HL-60 (cell line): ENCODE measurements at regions not wholly inside any gene's neighbourhood (a gene's known extent, or its start where the extent isn't known, plus 50 kb on each side); places are given as distances from the start of the nearest gene placed in this dataset.

Experiments used
- DNase-seq, 2 experiments: peaks; one replicate each; pipeline ENCODE4 v3.0.0-alpha.2; 2010 to 2020; ENCODE audit warnings: low read depth in 1 of 2, low spot score in 1 of 2
- H3K27ac ChIP-seq: fragments of 250-450 bp; sonication (Bioruptor Pico); replicated peaks from 2 replicates; pipeline ENCODE4 v1.5.1; 2020; ENCODE audit warnings: mild to moderate bottlenecking, moderate library complexity
- H3K27me3 ChIP-seq: fragments of 250-450 bp; sonication (Bioruptor Pico); 2 replicates; pipeline ENCODE4 v1.5.1; 2021; ENCODE audit warnings: mild to moderate bottlenecking, moderate library complexity; ENCODE audit not compliant: insufficient read depth, poor library complexity, severe bottlenecking
- H3K4me3 ChIP-seq: replicated peaks from 2 replicates; pipeline ENCODE4 v1.5.1; 2011; ENCODE audit warnings: mild to moderate bottlenecking, control low read depth, low read length; ENCODE audit not compliant: insufficient read depth
- CTCF ChIP-seq: IDR thresholded peaks from one replicate; pipeline ENCODE4 v1.5.1; 2011; ENCODE audit warnings: low read length, control low read depth, inconsistent platforms; ENCODE audit not compliant: insufficient read depth
- GABPA ChIP-seq: IDR thresholded peaks from 2 replicates; pipeline ENCODE4 v1.6.1; 2012; ENCODE audit warnings: low read depth
- POLR2AphosphoS5 ChIP-seq: IDR thresholded peaks from 2 replicates; pipeline ENCODE4 v1.6.1; 2012; ENCODE audit warnings: low read depth
- REST ChIP-seq: IDR thresholded peaks from 2 replicates; pipeline ENCODE4 v1.6.1; 2012; ENCODE audit warnings: low read depth; ENCODE audit not compliant: insufficient replicate concordance
- SPI1 ChIP-seq: IDR thresholded peaks from 2 replicates; pipeline ENCODE4 v1.6.1; 2012; ENCODE audit warnings: low read depth, mild to moderate bottlenecking, borderline replicate concordance

- TF ChIP-seq POLR2AphosphoS5 (no peak), SPI1 (no peak), REST (no peak), GABPA (no peak), CTCF (no peak)
- H3K27me3 ChIP-seq = no peaks in the 10 kb centered on the region
- no peak overlapping the region for H3K27ac ChIP-seq
- DNase-seq = no peak
- no peak overlapping the region for H3K4me3 ChIP-seq
Observed at GRCh38 chr16:80071964-80072456, 468.8 kb upstream of the DYNLRB2 start.

- TF ChIP-seq SPI1 = no peak
- DNase-seq = no peak
- no peak overlapping the region for H3K27ac ChIP-seq
- no peaks in the 10 kb centered on the region for H3K27me3 ChIP-seq
- H3K4me3 ChIP-seq = no peak overlapping the region
Observed at GRCh38 chr16:80066805-80067580, 466.5 kb upstream of the MAF start.

- Histone ChIP-seq H3K27me3 (no peaks in the 10 kb centered on the region), H3K27ac (no peak overlapping the region), H3K4me3 (no peak overlapping the region)
- DNase-seq = no peak
- TF ChIP-seq GABPA = no peak
- no peak for TF ChIP-seq SPI1
- no peak for TF ChIP-seq POLR2AphosphoS5
- TF ChIP-seq CTCF = no peak
- no peak for TF ChIP-seq REST
Observed at GRCh38 chr16:80065541-80065940, 465.0 kb upstream of the MAF start.

- no peak for DNase-seq
- TF ChIP-seq CTCF (no peak), SPI1 (no peak), GABPA (no peak)
- H3K4me3 ChIP-seq = no peak overlapping the region
- no peak overlapping the region for H3K27ac ChIP-seq
- H3K27me3 ChIP-seq = no peaks in the 10 kb centered on the region
Observed at GRCh38 chr16:80063713-80064069, 463.2 kb upstream of the MAF start.
